ENCODE measurements at regions not wholly inside any gene's neighbourhood (a gene's known extent, or its start where the extent isn't known, plus 50 kb on each side); places are given as distances from the start of the nearest gene placed in this dataset.

- TF ChIP-seq KDM4A (IDR thresholded peaks at IDR 0.05; ENCODE audit: low read depth, low read length, severe bottlenecking) (no peak), JUN (IDR thresholded peaks at IDR 0.05; ENCODE audit: low read depth, low read length) (no peak), SP4 (IDR thresholded peaks at IDR 0.05; ENCODE audit: low read length) (no peak), POLR2AphosphoS5 (IDR thresholded peaks at IDR 0.05; ENCODE audit: low read depth, low read length) (no peak)
Measured at GRCh38 chr13:31437975-31438374, 238.2 kb downstream of the B3GLCT start (continued).
